Gastrocnemius medialis (tissue), 4 donors: ENCODE measurements at regions not wholly inside any gene's neighbourhood (a gene's known extent, or its start where the extent isn't known, plus 50 kb on each side); places are given as distances from the start of the nearest gene placed in this dataset.

Experiments used
- POLR2A ChIP-seq, 2 donors: fragments of 450-650 bp; IDR thresholded peaks; one replicate each; pipeline ENCODE4 v1.6.1; 2017; ENCODE audit warnings: antibody characterized with exemption in 2 of 2, mild to moderate bottlenecking in 2 of 2, moderate library complexity in 2 of 2
- TF ChIP-seq, protein P1 (sequence below), 5 experiments: fragments of 450-650 bp in 3 of 5; fragments of 200-600 bp in 2 of 5; sonication (generic) in 2 of 5; IDR thresholded peaks in 4 of 5; conservative IDR thresholded peaks in 1 of 5; 1 replicate in 4 of 5; 2 replicates in 1 of 5; pipeline ENCODE4 v1.5.1; 2016 to 2019; ENCODE audit warnings: antibody characterized with exemption in 5 of 5, mild to moderate bottlenecking in 3 of 5, moderate library complexity in 3 of 5

DNA sequence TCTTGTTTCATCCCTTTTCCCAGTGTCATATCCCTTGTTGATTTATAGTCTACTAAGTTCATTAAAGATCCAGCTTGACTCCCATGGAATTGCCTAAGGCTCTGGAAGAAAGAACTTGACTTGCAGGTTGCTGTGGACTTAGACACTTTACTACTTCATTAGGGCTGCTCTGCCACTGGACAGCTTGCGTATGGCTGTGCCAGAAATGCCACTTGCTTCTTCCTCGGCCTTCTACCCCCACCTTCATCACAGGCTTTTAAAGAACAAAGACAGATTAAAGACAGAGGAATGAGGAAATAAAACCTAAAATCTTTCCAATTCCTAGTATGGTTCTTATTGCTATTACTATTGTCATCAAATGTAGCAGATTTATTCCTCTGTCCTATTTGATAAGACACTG lies 591.7 kb downstream of the BCL11A start:
- TF ChIP-seq, protein P1, sequence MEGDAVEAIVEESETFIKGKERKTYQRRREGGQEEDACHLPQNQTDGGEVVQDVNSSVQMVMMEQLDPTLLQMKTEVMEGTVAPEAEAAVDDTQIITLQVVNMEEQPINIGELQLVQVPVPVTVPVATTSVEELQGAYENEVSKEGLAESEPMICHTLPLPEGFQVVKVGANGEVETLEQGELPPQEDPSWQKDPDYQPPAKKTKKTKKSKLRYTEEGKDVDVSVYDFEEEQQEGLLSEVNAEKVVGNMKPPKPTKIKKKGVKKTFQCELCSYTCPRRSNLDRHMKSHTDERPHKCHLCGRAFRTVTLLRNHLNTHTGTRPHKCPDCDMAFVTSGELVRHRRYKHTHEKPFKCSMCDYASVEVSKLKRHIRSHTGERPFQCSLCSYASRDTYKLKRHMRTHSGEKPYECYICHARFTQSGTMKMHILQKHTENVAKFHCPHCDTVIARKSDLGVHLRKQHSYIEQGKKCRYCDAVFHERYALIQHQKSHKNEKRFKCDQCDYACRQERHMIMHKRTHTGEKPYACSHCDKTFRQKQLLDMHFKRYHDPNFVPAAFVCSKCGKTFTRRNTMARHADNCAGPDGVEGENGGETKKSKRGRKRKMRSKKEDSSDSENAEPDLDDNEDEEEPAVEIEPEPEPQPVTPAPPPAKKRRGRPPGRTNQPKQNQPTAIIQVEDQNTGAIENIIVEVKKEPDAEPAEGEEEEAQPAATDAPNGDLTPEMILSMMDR (IDR thresholded peaks at IDR 0.05 in 4 of 5, conservative IDR thresholded peaks at IDR 0.05 in 1 of 5): no peak
- TF ChIP-seq POLR2A (IDR thresholded peaks at IDR 0.05): no peak
